Common myeloid progenitor, CD34-positive (primary cell): ENCODE measurements at regions not wholly inside any gene's neighbourhood (a gene's known extent, or its start where the extent isn't known, plus 50 kb on each side); places are given as distances from the start of the nearest gene placed in this dataset.
A peak's percentile ranks its signal among the peaks of the same experiment; 100 is the strongest.

Experiments
- CTCF ChIA-PET: fragments of 350-600 bp; sonication (Branson Sonifier 250); formaldehyde crosslinking; loops from one replicate; lab custom pipeline; 2021; ENCODE audit warnings: antibody characterized with exemption; lab: Charles Lee
- POLR2A ChIA-PET: fragments of 350-600 bp; sonication (Branson Sonifier 250); formaldehyde crosslinking; loops from one replicate; lab custom pipeline; 2021; ENCODE audit warnings: antibody characterized with exemption; lab: Charles Lee
- DNase-seq, 3 donors: peaks; one replicate each; pipeline versions ENCODE4 v3.0.0 to v3.0.0-alpha.2; 2013
- H3K27ac ChIP-seq, 2 experiments: 1 replicate in 1 of 2; 2 replicates in 1 of 2; pipeline ENCODE4 v1.7.0; 2013; ENCODE audit warnings: inconsistent platforms in 2 of 2, low read length in 2 of 2, mild to moderate bottlenecking in 2 of 2, low read depth in 1 of 2, moderate library complexity in 1 of 2; ENCODE audit not compliant: severe bottlenecking in 2 of 2, insufficient read depth in 1 of 2, poor library complexity in 1 of 2
- H3K27me3 ChIP-seq, 5 experiments: replicated peaks in 2 of 5; 1 replicate in 3 of 5; 2 replicates in 2 of 5; pipeline versions ENCODE4 v1.6.1 to v1.7.0; 2013; ENCODE audit warnings: low read length in 4 of 5, mild to moderate bottlenecking in 2 of 5, moderate library complexity in 2 of 5, inconsistent platforms in 1 of 5; ENCODE audit not compliant: insufficient read depth in 5 of 5, control insufficient read depth in 4 of 5
- H3K36me3 ChIP-seq, 4 experiments: 1 replicate in 2 of 4; 2 replicates in 2 of 4; pipeline versions ENCODE4 v1.6.1 to v1.7.0; 2013; ENCODE audit warnings: low read length in 3 of 4, control low read depth in 1 of 4, mild to moderate bottlenecking in 1 of 4; ENCODE audit not compliant: control insufficient read depth in 4 of 4, insufficient read depth in 4 of 4
- H3K4me1 ChIP-seq, 4 experiments: 1 replicate in 3 of 4; 2 replicates in 1 of 4; pipeline versions ENCODE4 v1.6.1 to v1.7.1; 2013; ENCODE audit warnings: low read length in 3 of 4, mild to moderate bottlenecking in 3 of 4, control low read depth in 1 of 4, inconsistent platforms in 1 of 4, moderate library complexity in 1 of 4; ENCODE audit not compliant: control insufficient read depth in 4 of 4, insufficient read depth in 4 of 4; ENCODE audit errors: control extremely low read depth in 1 of 4
- H3K4me3 ChIP-seq, 7 experiments: 1 replicate in 4 of 7; 2 replicates in 3 of 7; pipeline versions ENCODE4 v1.5.1 to v1.7.0; 2013; ENCODE audit warnings: mild to moderate bottlenecking in 7 of 7, low read length in 6 of 7, moderate library complexity in 6 of 7, inconsistent platforms in 2 of 7, low read depth in 2 of 7, control low read depth in 1 of 7; ENCODE audit not compliant: insufficient read depth in 4 of 7, control insufficient read depth in 1 of 7; ENCODE audit errors: extremely low read depth in 1 of 7
- H3K9me3 ChIP-seq, 5 experiments: 1 replicate in 4 of 5; 2 replicates in 1 of 5; pipeline versions ENCODE4 v1.6.1 to v1.7.1; 2013; ENCODE audit warnings: low read length in 4 of 5, mild to moderate bottlenecking in 2 of 5, inconsistent platforms in 1 of 5, low read depth in 1 of 5, moderate library complexity in 1 of 5; ENCODE audit not compliant: control insufficient read depth in 4 of 5, insufficient read depth in 2 of 5; ENCODE audit errors: control extremely low read depth in 1 of 5
- WGBS: methylation state at CpG from one replicate; pipeline ENCODE4 v1.1.5; 2013; ENCODE audit not compliant: insufficient coverage; 5-methylcytosine and 5-hydroxymethylcytosine counted together

GRCh38 chr18:65016631-65017371 lies 734.0 kb upstream of the CDH7 start:
- Histone ChIP-seq H3K36me3 (no peaks in the 10 kb centered on the region), H3K9me3 (no peaks in the 10 kb centered on the region), H3K4me1 (no peaks in the 10 kb centered on the region), H3K4me3 (no peak overlapping the region), H3K27ac (no peak overlapping the region), H3K27me3 (no peaks in the 10 kb centered on the region)
- POLR2A ChIA-PET, result no interaction called here
- no peak for DNase-seq
- 93% methylated on average over 8 of the region's 12 CpGs for WGBS
- CTCF ChIA-PET, result no interaction called here

- H3K4me3 ChIP-seq, result peak overlapping the region in 1 of 7 experiments; percentile 49
- WGBS, result 86% methylated on average over 1 of the region's 1 CpG
- H3K9me3 ChIP-seq, result no peaks in the 10 kb centered on the region
- ChIA-PET CTCF (no interaction called here), POLR2A (no interaction called here)
- H3K36me3 ChIP-seq, result no peaks in the 10 kb centered on the region
- H3K4me1 ChIP-seq, result no peaks in the 10 kb centered on the region
- no peaks in the 10 kb centered on the region for H3K27me3 ChIP-seq
- no peak overlapping the region for H3K27ac ChIP-seq
- no peak for DNase-seq
These were observed 756.4 kb upstream of the CDH7 start for GRCh38 chr18:64994370-64994769.

- peak overlapping the region in 1 of 7 experiments; percentile 49 for H3K4me3 ChIP-seq
- 93% methylated on average over 3 of the region's 3 CpGs for WGBS
- DNase-seq, result no peak
- POLR2A ChIA-PET, result no interaction called here
- H3K4me1 ChIP-seq, result no peaks in the 10 kb centered on the region
- CTCF ChIA-PET, result no interaction called here
- H3K36me3 ChIP-seq, result no peaks in the 10 kb centered on the region
- H3K27ac ChIP-seq, result no peak overlapping the region
- no peaks in the 10 kb centered on the region for H3K9me3 ChIP-seq
- no peaks in the 10 kb centered on the region for H3K27me3 ChIP-seq
These were observed 757.1 kb upstream of the CDH7 start for GRCh38 chr18:64993695-64994094.

- no peaks in the 10 kb centered on the region for H3K36me3 ChIP-seq
- no peaks in the 10 kb centered on the region for H3K27me3 ChIP-seq
- DNase-seq, result no peak
- WGBS, result no CpG with 5 or more reads among the region's 1 CpG
- H3K4me1 ChIP-seq, result no peaks in the 10 kb centered on the region
- ChIA-PET POLR2A (no interaction called here), CTCF (no interaction called here)
- H3K27ac ChIP-seq, result no peak overlapping the region
- no peak overlapping the region for H3K4me3 ChIP-seq
- no peaks in the 10 kb centered on the region for H3K9me3 ChIP-seq
These were observed 758.2 kb upstream of the CDH7 start for GRCh38 chr18:64992654-64993053.

GRCh38 chr18:64991102-64991501 lies 759.7 kb upstream of the CDH7 start:
- Histone ChIP-seq H3K27me3 (no peaks in the 10 kb centered on the region), H3K4me1 (no peaks in the 10 kb centered on the region), H3K36me3 (no peaks in the 10 kb centered on the region), H3K27ac (no peak overlapping the region), H3K4me3 (no peak overlapping the region), H3K9me3 (no peaks in the 10 kb centered on the region)
- 100% methylated on average over 2 of the region's 5 CpGs for WGBS
- no peak for DNase-seq
- ChIA-PET CTCF (no interaction called here), POLR2A (no interaction called here)

- H3K4me1 ChIP-seq, result no peaks in the 10 kb centered on the region
- ChIA-PET POLR2A (no interaction called here), CTCF (no interaction called here)
- no peaks in the 10 kb centered on the region for H3K36me3 ChIP-seq
- 100% methylated on average over 3 of the region's 3 CpGs for WGBS
- no peak overlapping the region for H3K4me3 ChIP-seq
- DNase-seq, result no peak
- no peaks in the 10 kb centered on the region for H3K9me3 ChIP-seq
- no peaks in the 10 kb centered on the region for H3K27me3 ChIP-seq
- H3K27ac ChIP-seq, result no peak overlapping the region
These were observed 763.8 kb upstream of the CDH7 start for GRCh38 chr18:64986906-64987495.

- POLR2A ChIA-PET, result no interaction called here
- no peak overlapping the region for H3K4me3 ChIP-seq
- H3K27ac ChIP-seq, result no peak overlapping the region
- no peaks in the 10 kb centered on the region for H3K27me3 ChIP-seq
- 98% methylated on average over 13 of the region's 14 CpGs for WGBS
- H3K36me3 ChIP-seq, result no peaks in the 10 kb centered on the region
- CTCF ChIA-PET, result no interaction called here
- peaks cover 0 to 1% (median 0%) of the 10 kb centered on the region in 5 experiments for H3K9me3 ChIP-seq
- no peak for DNase-seq
- no peaks in the 10 kb centered on the region for H3K4me1 ChIP-seq
These were observed 767.1 kb upstream of the CDH7 start for GRCh38 chr18:64983497-64984238.
